ENCODE measurements at regions not wholly inside any gene's neighbourhood (a gene's known extent, or its start where the extent isn't known, plus 50 kb on each side); places are given as distances from the start of the nearest gene placed in this dataset.
A peak's percentile ranks its signal among the peaks of the same experiment; 100 is the strongest.

DNA sequence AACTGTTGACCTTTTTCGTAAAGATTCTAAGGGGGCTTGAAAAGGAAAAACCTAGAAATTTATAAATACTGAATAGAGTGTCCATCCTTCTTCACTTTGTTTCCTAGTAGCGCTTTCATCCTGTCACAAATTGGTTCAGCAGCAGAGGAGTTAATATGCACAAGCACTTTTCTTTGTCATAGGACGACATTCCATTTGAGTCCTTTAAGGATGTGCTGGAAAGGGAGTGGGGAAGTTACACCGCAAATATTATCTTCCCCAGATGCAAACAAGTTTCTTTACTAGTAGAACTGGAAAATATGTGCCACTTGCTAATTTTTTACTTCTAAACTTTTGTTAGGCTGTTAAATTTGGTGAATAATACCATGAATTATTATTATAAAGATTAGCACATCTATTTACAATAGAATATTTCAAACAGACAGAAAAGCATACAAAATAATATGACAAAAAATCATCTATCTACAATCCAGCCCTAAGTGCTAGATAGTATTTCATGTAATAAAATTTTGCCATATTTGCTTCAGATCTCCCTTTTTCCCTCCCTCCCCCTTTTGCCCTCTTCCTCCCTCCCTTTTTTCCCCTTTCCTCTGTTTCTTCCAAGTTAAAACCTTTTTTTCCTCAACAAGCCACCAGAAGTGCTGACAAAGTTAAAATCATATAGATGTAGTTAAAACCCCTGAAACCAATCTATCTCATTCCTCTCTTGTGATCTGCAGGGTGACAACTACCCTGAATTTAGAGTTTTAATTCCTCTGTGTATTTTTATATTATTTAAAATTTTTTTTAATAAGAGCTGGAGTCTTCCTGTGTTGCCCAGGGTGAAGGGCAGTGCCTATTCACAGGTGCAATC is 50.5 kb upstream of the MAP4K3 start:
- DNase-seq (ENCODE audit: low spot score), result no peak
- TF ChIP-seq, protein P1, sequence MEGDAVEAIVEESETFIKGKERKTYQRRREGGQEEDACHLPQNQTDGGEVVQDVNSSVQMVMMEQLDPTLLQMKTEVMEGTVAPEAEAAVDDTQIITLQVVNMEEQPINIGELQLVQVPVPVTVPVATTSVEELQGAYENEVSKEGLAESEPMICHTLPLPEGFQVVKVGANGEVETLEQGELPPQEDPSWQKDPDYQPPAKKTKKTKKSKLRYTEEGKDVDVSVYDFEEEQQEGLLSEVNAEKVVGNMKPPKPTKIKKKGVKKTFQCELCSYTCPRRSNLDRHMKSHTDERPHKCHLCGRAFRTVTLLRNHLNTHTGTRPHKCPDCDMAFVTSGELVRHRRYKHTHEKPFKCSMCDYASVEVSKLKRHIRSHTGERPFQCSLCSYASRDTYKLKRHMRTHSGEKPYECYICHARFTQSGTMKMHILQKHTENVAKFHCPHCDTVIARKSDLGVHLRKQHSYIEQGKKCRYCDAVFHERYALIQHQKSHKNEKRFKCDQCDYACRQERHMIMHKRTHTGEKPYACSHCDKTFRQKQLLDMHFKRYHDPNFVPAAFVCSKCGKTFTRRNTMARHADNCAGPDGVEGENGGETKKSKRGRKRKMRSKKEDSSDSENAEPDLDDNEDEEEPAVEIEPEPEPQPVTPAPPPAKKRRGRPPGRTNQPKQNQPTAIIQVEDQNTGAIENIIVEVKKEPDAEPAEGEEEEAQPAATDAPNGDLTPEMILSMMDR (IDR thresholded peaks at IDR 0.05; ENCODE audit: extremely low read depth, missing control alignments), result no peak

GRCh38 chr2:39488450-39488849 is 51.4 kb upstream of the MAP4K3 start:
- no peak for DNase-seq (ENCODE audit: low spot score)
- TF ChIP-seq, protein P1 (IDR thresholded peaks at IDR 0.05; ENCODE audit: extremely low read depth, missing control alignments), result no peak

GRCh38 chr2:39490586-39490985 is 53.5 kb upstream of the MAP4K3 start:
- no peak for DNase-seq (ENCODE audit: low spot score)
- TF ChIP-seq, protein P1 (IDR thresholded peaks at IDR 0.05; ENCODE audit: extremely low read depth, missing control alignments), result no peak

DNA sequence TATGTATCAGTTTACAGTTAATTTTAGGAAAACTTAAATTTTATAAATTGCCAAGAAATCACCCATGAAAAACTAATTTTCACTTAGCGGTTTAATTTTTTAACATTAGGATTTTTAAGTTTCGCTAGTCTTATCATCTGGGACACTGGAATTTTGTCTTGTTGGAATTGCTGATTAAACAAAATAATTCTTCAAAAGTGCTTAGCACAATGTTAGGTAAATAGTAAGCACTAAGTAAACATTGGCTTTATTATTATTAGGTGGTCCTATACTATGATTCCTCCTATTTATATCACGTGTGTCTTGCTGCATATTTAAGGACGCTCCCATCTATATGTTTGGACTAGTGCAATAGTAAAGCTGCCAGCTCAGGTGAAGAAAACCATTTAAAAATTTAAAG is 54.6 kb upstream of the MAP4K3 start:
- TF ChIP-seq, protein P1 (IDR thresholded peaks at IDR 0.05; ENCODE audit: extremely low read depth, missing control alignments), result no peak
- DNase-seq (ENCODE audit: low spot score), result no peak

DNA sequence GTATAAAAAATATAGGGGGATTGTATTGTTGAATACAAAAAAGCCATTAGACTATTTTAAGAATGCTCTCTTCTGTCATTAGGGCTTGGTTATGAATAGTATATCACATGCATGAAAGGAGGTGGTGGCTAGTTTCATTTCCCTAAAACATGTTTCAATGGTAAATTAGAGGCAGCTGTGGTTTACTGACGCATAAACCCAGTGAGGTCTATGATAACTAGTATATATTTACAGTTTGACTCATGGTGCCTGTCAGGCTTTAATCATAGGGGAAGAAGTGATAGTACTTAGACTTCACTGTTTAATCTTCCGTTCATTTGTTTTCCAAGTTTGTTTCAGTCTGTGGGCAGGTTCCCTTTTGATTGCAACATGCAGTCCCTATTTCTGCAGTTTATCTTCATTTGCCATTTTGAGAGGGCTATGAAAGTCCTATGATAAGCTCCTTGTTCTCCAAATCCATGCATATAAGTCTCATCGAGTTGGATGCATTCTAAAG is 55.1 kb upstream of the MAP4K3 start:
- TF ChIP-seq, protein P1 (IDR thresholded peaks at IDR 0.05; ENCODE audit: extremely low read depth, missing control alignments), result no peak
- peak; percentile 77 for DNase-seq (ENCODE audit: low spot score)

GRCh38 chr2:39492716-39493115 is 55.6 kb upstream of the MAP4K3 start:
- no peak for DNase-seq (ENCODE audit: low spot score)
- TF ChIP-seq, protein P1 (IDR thresholded peaks at IDR 0.05; ENCODE audit: extremely low read depth, missing control alignments), result no peak

DNA sequence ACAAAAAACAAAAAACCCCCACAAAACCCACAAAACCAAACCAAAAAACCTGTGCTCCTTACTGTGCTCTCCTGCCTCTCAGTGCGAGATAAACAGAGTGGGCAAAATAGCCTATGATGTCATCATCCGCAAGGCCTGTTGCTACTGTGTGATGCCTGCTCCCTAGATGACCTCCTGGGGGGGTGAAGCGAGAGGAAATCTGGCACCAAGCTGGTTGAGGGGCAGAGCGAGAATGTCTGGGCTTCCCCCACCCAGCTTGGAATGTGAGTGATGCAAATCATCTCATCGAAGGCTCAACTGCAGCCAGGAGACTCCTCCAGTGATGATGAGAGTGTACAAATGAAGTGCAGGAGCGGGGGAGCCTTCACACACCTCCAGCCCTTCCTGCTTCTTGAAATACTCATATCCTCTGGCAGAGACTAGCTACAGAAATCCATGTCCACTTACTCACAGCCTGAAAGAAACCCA is 57.7 kb upstream of the MAP4K3 start:
- DNase-seq (ENCODE audit: low spot score), result peak; percentile 28
- TF ChIP-seq, protein P1 (IDR thresholded peaks at IDR 0.05; ENCODE audit: extremely low read depth, missing control alignments), result no peak
